K562 (cell line): ENCODE measurements at regions not wholly inside any gene's neighbourhood (a gene's known extent, or its start where the extent isn't known, plus 50 kb on each side); places are given as distances from the start of the nearest gene placed in this dataset.

Experiments used
- ATAC-seq: fragments of 200-7000 bp; cut with Tn5 transposase; 3 replicates; pipeline ENCODE4 v1.9.1; 2020; ENCODE audit warnings: moderate library complexity
- BruUV-seq: library from RNA; stranded (reverse); fragments of 400-500 nt; replicated peaks from 2 replicates; lab custom pipeline; 2021; lab: Mats Ljungman, UMichigan
- CTCF ChIA-PET: fragments of 300-600 bp; formaldehyde crosslinking; extraction: SDS; loops from one replicate; lab custom pipeline; 2021; ENCODE audit warnings: low intra/inter-chr PET ratio; lab: Yijun Ruan, JAX
- POLR2A ChIA-PET: fragments of 300-600, 350-650 bp; sonication (Branson Sonifier 250); formaldehyde crosslinking; extraction: SDS; loops from one replicate; lab custom pipeline; 2021; ENCODE audit warnings: antibody characterized with exemption, inconsistent platforms; lab: Yijun Ruan, JAX
- DNase-seq, 4 experiments: peaks; one replicate each; pipeline versions ENCODE4 v3.0.0 to v3.0.0-alpha.2; 2011 to 2018; ENCODE audit warnings: low spot score in 3 of 4, mixed read lengths in 3 of 4; ENCODE audit errors: extremely low read depth in 1 of 4
- FAIRE-seq: peaks from 2 replicates; lab custom pipeline; 2011; peaks lifted over from hg19 to GRCh38; lab: Jason Lieb, UNC
- H2AFZ ChIP-seq: 2 replicates; pipeline ENCODE4 v1.6.0; 2011; ENCODE audit warnings: low read depth, low read length, control low read depth, inconsistent platforms
- H3K27ac ChIP-seq: fragments of 200-600 bp; 3 replicates; pipeline ENCODE4 v1.8.0; 2011; ENCODE audit warnings: low read depth, mild to moderate bottlenecking, control low read depth, inconsistent platforms, low read length, moderate library complexity, mixed read lengths; ENCODE audit errors: extremely low read depth
- H3K27me3 ChIP-seq, 2 experiments: fragments of 300-600 bp in 1 of 2; 2 replicates in 1 of 2; 3 replicates in 1 of 2; pipeline versions ENCODE4 v1.6.0 to v1.8.0; 2011; ENCODE audit warnings: inconsistent platforms in 2 of 2, low read length in 2 of 2, mild to moderate bottlenecking in 1 of 2, mixed read lengths in 1 of 2, moderate library complexity in 1 of 2; ENCODE audit not compliant: control insufficient read depth in 2 of 2, insufficient read depth in 2 of 2
- H3K36me3 ChIP-seq: fragments of 300-600 bp; 3 replicates; pipeline ENCODE4 v1.8.0; 2011; ENCODE audit warnings: mild to moderate bottlenecking, low read length, inconsistent platforms; ENCODE audit not compliant: control insufficient read depth, insufficient read depth
- H3K4me1 ChIP-seq, 2 experiments: fragments of 200-600 bp in 1 of 2; replicated peaks in 1 of 2; 2 replicates in 1 of 2; 3 replicates in 1 of 2; pipeline versions ENCODE4 v1.5.1 to v1.8.0; 2011; ENCODE audit warnings: inconsistent platforms in 2 of 2, low read length in 2 of 2, mild to moderate bottlenecking in 1 of 2, mixed read lengths in 1 of 2, moderate library complexity in 1 of 2; ENCODE audit not compliant: control insufficient read depth in 2 of 2, insufficient read depth in 2 of 2
- H3K4me2 ChIP-seq: 2 replicates; pipeline ENCODE4 v1.6.1; 2011; ENCODE audit warnings: low read length, control low read depth, inconsistent platforms, mixed read lengths; ENCODE audit not compliant: insufficient read depth
- H3K4me3 ChIP-seq: fragments of 200-600 bp; sonication (generic), shearing (Covaris generic); 2 replicates; pipeline ENCODE4 v1.5.1; 2016; ENCODE audit warnings: control low read depth, inconsistent platforms
- H3K79me2 ChIP-seq: fragments of 200-600 bp; 3 replicates; pipeline ENCODE4 v1.8.0; 2011; ENCODE audit warnings: low read length, inconsistent platforms; ENCODE audit not compliant: control insufficient read depth, insufficient read depth
- H3K9ac ChIP-seq, 2 experiments: 2 replicates each; pipeline versions ENCODE4 v1.6.0 to v1.6.1; 2011; ENCODE audit warnings: low read depth in 2 of 2, low read length in 2 of 2, control low read depth in 1 of 2, inconsistent platforms in 1 of 2, mild to moderate bottlenecking in 1 of 2, mixed read lengths in 1 of 2; ENCODE audit not compliant: insufficient read depth in 1 of 2
- H3K9me1 ChIP-seq: one replicate; pipeline ENCODE4 v1.6.0; 2011; ENCODE audit warnings: inconsistent platforms, mild to moderate bottlenecking, low read length, moderate library complexity; ENCODE audit not compliant: control insufficient read depth, insufficient read depth
- H3K9me3 ChIP-seq: replicated peaks from 2 replicates; pipeline ENCODE4 v1.5.1; 2011; ENCODE audit warnings: low read depth, low read length, inconsistent platforms; ENCODE audit not compliant: control insufficient read depth, insufficient read depth
- H4K20me1 ChIP-seq: replicated peaks from 2 replicates; pipeline ENCODE4 v1.6.1; 2011; ENCODE audit warnings: low read length, inconsistent platforms, mixed read lengths; ENCODE audit not compliant: control insufficient read depth, insufficient read depth
- ADNP ChIP-seq: fragments of 200-800 bp; sonication (Bioruptor generic); IDR thresholded peaks from 2 replicates; pipeline ENCODE4 v1.6.1; 2016; ENCODE audit warnings: missing genetic modification characterization, missing compliant biosample characterization
- CTBP1 ChIP-seq: fragments of 450-650 bp; IDR thresholded peaks from 2 replicates; pipeline ENCODE4 v1.6.1; 2016; ENCODE audit warnings: borderline replicate concordance
- ERF ChIP-seq: fragments of 450-650 bp; formaldehyde crosslinking; IDR thresholded peaks from 2 replicates; pipeline ENCODE4 v1.4.0; 2020; ENCODE audit warnings: mild to moderate bottlenecking, mixed read lengths
- HDAC2 ChIP-seq: fragments of 450-650 bp; IDR thresholded peaks from 2 replicates; pipeline ENCODE4 v1.6.1; 2016; ENCODE audit warnings: mild to moderate bottlenecking
- HDAC3 ChIP-seq: fragments of 450-650 bp; IDR thresholded peaks from 2 replicates; pipeline ENCODE4 v1.6.1; 2018; ENCODE audit warnings: borderline replicate concordance, mild to moderate bottlenecking, moderate library complexity; ENCODE audit not compliant: partially characterized antibody
- IRF1 ChIP-seq: sonication (generic); formaldehyde crosslinking; IDR thresholded peaks from 2 replicates; pipeline ENCODE4 v1.8.0; 2022; ENCODE audit warnings: missing genetic modification reagents, mild to moderate bottlenecking, borderline replicate concordance
- PKNOX1 ChIP-seq: fragments of 450-650 bp; IDR thresholded peaks from 2 replicates; pipeline ENCODE4 v1.6.1; 2016
- PRMT5 ChIP-seq: sonication (generic); formaldehyde crosslinking; IDR thresholded peaks from 2 replicates; pipeline ENCODE4 v1.5.0; 2020; ENCODE audit warnings: missing genetic modification reagents
- RFX1 ChIP-seq: fragments of 450-650 bp; IDR thresholded peaks from 2 replicates; pipeline ENCODE4 v1.6.1; 2016; ENCODE audit warnings: mild to moderate bottlenecking, moderate library complexity
- SMAD3 ChIP-seq: fragments of 450-650 bp; formaldehyde crosslinking; conservative IDR thresholded peaks from 2 replicates; pipeline ENCODE4 v1.4.0; 2020; ENCODE audit warnings: mild to moderate bottlenecking
- SNAPC5 ChIP-seq: fragments of 250-450 bp; sonication (Bioruptor Pico); IDR thresholded peaks from 2 replicates; pipeline ENCODE4 v1.8.0; 2021; ENCODE audit warnings: moderate library complexity, mild to moderate bottlenecking, inconsistent platforms
- TCF7 ChIP-seq: sonication (generic); IDR thresholded peaks from 2 replicates; pipeline ENCODE4 v1.6.1; 2016; ENCODE audit warnings: antibody characterized with exemption, borderline replicate concordance
- ZBTB11 ChIP-seq, 3 experiments: fragments of 200-800 bp in 1 of 3; fragments of 250-450 bp in 1 of 3; fragments of 450-650 bp in 1 of 3; sonication (Bioruptor Pico) in 1 of 3; sonication (Bioruptor generic) in 1 of 3; formaldehyde crosslinking in 1 of 3; IDR thresholded peaks; 2 replicates each; pipeline versions ENCODE4 v1.6.1 to v1.8.0; 2016 to 2022; ENCODE audit warnings: mild to moderate bottlenecking in 2 of 3, missing genetic modification characterization in 2 of 3, missing compliant biosample characterization in 1 of 3, moderate library complexity in 1 of 3
- ZFX ChIP-seq: sonication (generic); formaldehyde crosslinking; IDR thresholded peaks from 2 replicates; pipeline ENCODE4 v1.8.0; 2022; ENCODE audit warnings: mild to moderate bottlenecking, missing genetic modification reagents, moderate library complexity
- ZNF140 ChIP-seq: fragments of 250-450 bp; sonication (Bioruptor Pico); IDR thresholded peaks from 2 replicates; pipeline ENCODE4 v1.8.0; 2021; ENCODE audit warnings: moderate library complexity, mild to moderate bottlenecking, inconsistent platforms
- ZNF696 ChIP-seq: fragments of 250-450 bp; sonication (Bioruptor Pico); conservative IDR thresholded peaks from 2 replicates; pipeline ENCODE4 v1.4.0; 2020; ENCODE audit warnings: mild to moderate bottlenecking, moderate library complexity
- WGBS: fragments of 100-300 bp; shearing (Covaris generic); methylation state at CpG from one replicate; pipeline ENCODE4 v1.1.6; 2016; ENCODE audit warnings: low coverage, mixed read lengths; ENCODE audit not compliant: insufficient coverage; ENCODE audit errors: missing lambda C conversion rate; 5-methylcytosine and 5-hydroxymethylcytosine counted together
- in situ Hi-C: fragments of 300-500 bp; cut with MboI; formaldehyde crosslinking; loops from 4 replicates; pipeline ENCODE4 v1.15.0; 2018; ENCODE audit warnings: inconsistent platforms, mixed read lengths
- intact Hi-C: fragments of 100-400 bp; cut with micrococcal nuclease; formaldehyde crosslinking; loops from 2 replicates; pipeline ENCODE4 v1.14.2; 2022

- TF ChIP-seq ZBTB11 (CRISPR knock-in tag; IDR thresholded peaks at IDR 0.05), result no peak
- TF ChIP-seq HDAC2, result no peak
- no peak for TF ChIP-seq ADNP (tag)
- TF ChIP-seq ZNF696 (CRISPR knock-in tag), result no peak
- no peak for TF ChIP-seq RFX1
- no peak for TF ChIP-seq ZFX (CRISPR knock-in tag)
- TF ChIP-seq TCF7, result no peak
- no peak for TF ChIP-seq ERF (CRISPR knock-in tag)
- TF ChIP-seq PRMT5 (CRISPR knock-in tag), result no peak
Observed at GRCh38 chr4:123922847-123923246, 526.3 kb downstream of the SPRY1 start (continued).

- ChIA-PET POLR2A (no interaction called here), CTCF (no interaction called here)
- ATAC-seq (no peak), FAIRE-seq (no peak), DNase-seq (no peak)
- no peaks in the 10 kb centered on the region for H3K27me3 ChIP-seq
- in situ Hi-C loops (no loop called here), intact Hi-C loops (no loop called here)
- H3K4me2 ChIP-seq, result no peak overlapping the region
- 0% methylated on average over 3 of the region's 3 CpGs for WGBS
- no peak overlapping the region for H3K4me3 ChIP-seq
- no TSS peak for BruUV-seq
- H3K9me3 ChIP-seq, result no peaks in the 10 kb centered on the region
- no peaks in the 10 kb centered on the region for H3K9me1 ChIP-seq
- H3K9ac ChIP-seq, result no peak overlapping the region
- no peaks in the 10 kb centered on the region for H3K36me3 ChIP-seq
- no peaks in the 10 kb centered on the region for H3K4me1 ChIP-seq
- no peak overlapping the region for H2AFZ ChIP-seq
- H4K20me1 ChIP-seq, result no peaks in the 10 kb centered on the region
- no peaks in the 10 kb centered on the region for H3K79me2 ChIP-seq
- no peak overlapping the region for H3K27ac ChIP-seq
- TF ChIP-seq IRF1 (CRISPR knock-in tag) (no peak), PKNOX1 (no peak), ZNF140 (CRISPR knock-in tag) (no peak), CTBP1 (no peak), SMAD3 (CRISPR knock-in tag) (no peak), HDAC3 (no peak), SNAPC5 (no peak)
Observed at GRCh38 chr4:123924536-123924935, 527.9 kb downstream of the SPRY1 start.
